PFSK-1 (cell line): ENCODE measurements at regions not wholly inside any gene's neighbourhood (a gene's known extent, or its start where the extent isn't known, plus 50 kb on each side); places are given as distances from the start of the nearest gene placed in this dataset.

Source experiments
- SIN3A ChIP-seq: IDR thresholded peaks from 2 replicates; pipeline ENCODE4 v1.6.1; 2012; ENCODE audit warnings: mild to moderate bottlenecking, low read length, moderate library complexity, borderline replicate concordance; ENCODE audit not compliant: insufficient read depth
- TAF1 ChIP-seq: IDR thresholded peaks from 2 replicates; pipeline ENCODE4 v1.6.1; 2012; ENCODE audit warnings: low read length, control low read depth, borderline replicate concordance; ENCODE audit not compliant: insufficient read depth
- TF ChIP-seq, protein P1 (sequence below), 2 experiments: IDR thresholded peaks; 2 replicates each; pipeline versions ENCODE4 v1.6.1 to v1.8.0; 2011 to 2012; ENCODE audit warnings: low read depth in 2 of 2, low read length in 2 of 2, control low read depth in 1 of 2, inconsistent platforms in 1 of 2, mild to moderate bottlenecking in 1 of 2, moderate library complexity in 1 of 2; ENCODE audit not compliant: insufficient read depth in 1 of 2

DNA sequence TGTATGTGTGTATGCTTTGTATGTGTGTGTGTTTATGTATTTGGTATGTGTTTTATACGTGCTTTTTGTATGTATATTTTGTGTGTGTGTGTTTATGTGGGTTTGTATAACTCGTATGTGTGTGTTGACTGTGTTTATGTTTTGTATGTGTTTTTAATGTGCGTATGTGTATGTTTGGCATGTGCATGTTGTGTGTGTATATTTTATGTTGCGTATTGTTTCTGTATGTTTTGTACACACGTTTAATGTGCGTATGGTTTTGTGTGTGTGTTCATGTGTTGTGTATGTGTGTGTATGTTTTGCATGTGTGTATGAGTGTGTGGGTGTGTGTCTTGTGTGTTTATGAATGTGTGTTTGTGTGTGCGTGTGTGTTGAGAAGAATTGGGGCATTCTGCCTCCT is 55.2 kb upstream of the NCK2 start:
- TF ChIP-seq TAF1 (no peak), SIN3A (no peak)
- TF ChIP-seq, protein P1, sequence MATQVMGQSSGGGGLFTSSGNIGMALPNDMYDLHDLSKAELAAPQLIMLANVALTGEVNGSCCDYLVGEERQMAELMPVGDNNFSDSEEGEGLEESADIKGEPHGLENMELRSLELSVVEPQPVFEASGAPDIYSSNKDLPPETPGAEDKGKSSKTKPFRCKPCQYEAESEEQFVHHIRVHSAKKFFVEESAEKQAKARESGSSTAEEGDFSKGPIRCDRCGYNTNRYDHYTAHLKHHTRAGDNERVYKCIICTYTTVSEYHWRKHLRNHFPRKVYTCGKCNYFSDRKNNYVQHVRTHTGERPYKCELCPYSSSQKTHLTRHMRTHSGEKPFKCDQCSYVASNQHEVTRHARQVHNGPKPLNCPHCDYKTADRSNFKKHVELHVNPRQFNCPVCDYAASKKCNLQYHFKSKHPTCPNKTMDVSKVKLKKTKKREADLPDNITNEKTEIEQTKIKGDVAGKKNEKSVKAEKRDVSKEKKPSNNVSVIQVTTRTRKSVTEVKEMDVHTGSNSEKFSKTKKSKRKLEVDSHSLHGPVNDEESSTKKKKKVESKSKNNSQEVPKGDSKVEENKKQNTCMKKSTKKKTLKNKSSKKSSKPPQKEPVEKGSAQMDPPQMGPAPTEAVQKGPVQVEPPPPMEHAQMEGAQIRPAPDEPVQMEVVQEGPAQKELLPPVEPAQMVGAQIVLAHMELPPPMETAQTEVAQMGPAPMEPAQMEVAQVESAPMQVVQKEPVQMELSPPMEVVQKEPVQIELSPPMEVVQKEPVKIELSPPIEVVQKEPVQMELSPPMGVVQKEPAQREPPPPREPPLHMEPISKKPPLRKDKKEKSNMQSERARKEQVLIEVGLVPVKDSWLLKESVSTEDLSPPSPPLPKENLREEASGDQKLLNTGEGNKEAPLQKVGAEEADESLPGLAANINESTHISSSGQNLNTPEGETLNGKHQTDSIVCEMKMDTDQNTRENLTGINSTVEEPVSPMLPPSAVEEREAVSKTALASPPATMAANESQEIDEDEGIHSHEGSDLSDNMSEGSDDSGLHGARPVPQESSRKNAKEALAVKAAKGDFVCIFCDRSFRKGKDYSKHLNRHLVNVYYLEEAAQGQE (IDR thresholded peaks at IDR 0.05; ENCODE audit: insufficient read depth in 1 of 2, low read depth in 2 of 2, low read length in 2 of 2) = no peak
